GM06990 (cell line): ENCODE measurements at regions not wholly inside any gene's neighbourhood (a gene's known extent, or its start where the extent isn't known, plus 50 kb on each side); places are given as distances from the start of the nearest gene placed in this dataset.

Source experiments
- DNase-seq: peaks from one replicate; pipeline ENCODE4 v3.0.0-alpha.2; 2011; ENCODE audit not compliant: insufficient read length; ENCODE audit errors: extremely low read depth
- H3K27me3 ChIP-seq: replicated peaks from 2 replicates; pipeline ENCODE4 v1.6.0; 2011; ENCODE audit warnings: low read length; ENCODE audit not compliant: control insufficient read depth, insufficient read depth
- H3K36me3 ChIP-seq: 2 replicates; pipeline ENCODE4 v1.5.1; 2011; ENCODE audit warnings: low read length; ENCODE audit not compliant: control insufficient read depth, insufficient read depth
- H3K4me3 ChIP-seq: replicated peaks from 2 replicates; pipeline ENCODE4 v1.5.1; 2011; ENCODE audit warnings: low read depth, mild to moderate bottlenecking, control low read depth, low read length
- CTCF ChIP-seq: IDR thresholded peaks from 2 replicates; pipeline ENCODE4 v1.5.1; 2011; ENCODE audit warnings: low read length, control low read depth, mild to moderate bottlenecking, inconsistent platforms; ENCODE audit not compliant: insufficient read depth, poor library complexity, severe bottlenecking

- TF ChIP-seq CTCF, result no peak
- Histone ChIP-seq H3K4me3 (no peak overlapping the region), H3K36me3 (no peaks in the 10 kb centered on the region), H3K27me3 (no peaks in the 10 kb centered on the region)
- no peak for DNase-seq
Measured at GRCh38 chr1:30307182-30307581, 416.2 kb downstream of the MATN1 start.

GRCh38 chr1:30305519-30305918 lies 417.9 kb downstream of the MATN1 start:
- H3K4me3 ChIP-seq, result no peak overlapping the region
- H3K27me3 ChIP-seq, result no peaks in the 10 kb centered on the region
- no peak for DNase-seq
- no peaks in the 10 kb centered on the region for H3K36me3 ChIP-seq
- no peak for TF ChIP-seq CTCF

- no peaks in the 10 kb centered on the region for H3K36me3 ChIP-seq
- TF ChIP-seq CTCF, result no peak
- DNase-seq, result no peak
- no peak overlapping the region for H3K4me3 ChIP-seq
- H3K27me3 ChIP-seq, result no peaks in the 10 kb centered on the region
Measured at GRCh38 chr1:30305061-30305460, 418.3 kb downstream of the MATN1 start.

- no peak overlapping the region for H3K4me3 ChIP-seq
- H3K36me3 ChIP-seq, result no peaks in the 10 kb centered on the region
- no peak for DNase-seq
- no peak for TF ChIP-seq CTCF
- H3K27me3 ChIP-seq, result no peaks in the 10 kb centered on the region
Measured at GRCh38 chr1:30304080-30304479, 419.3 kb downstream of the MATN1 start.

- no peak for DNase-seq
- H3K4me3 ChIP-seq, result no peak overlapping the region
- H3K36me3 ChIP-seq, result no peaks in the 10 kb centered on the region
- TF ChIP-seq CTCF, result no peak
- H3K27me3 ChIP-seq, result no peaks in the 10 kb centered on the region
Measured at GRCh38 chr1:30303387-30303786, 420.0 kb downstream of the MATN1 start.

GRCh38 chr1:30302858-30303257 lies 420.5 kb downstream of the MATN1 start:
- no peak overlapping the region for H3K4me3 ChIP-seq
- no peaks in the 10 kb centered on the region for H3K27me3 ChIP-seq
- DNase-seq, result no peak
- H3K36me3 ChIP-seq, result no peaks in the 10 kb centered on the region
- TF ChIP-seq CTCF, result no peak
